ENCODE measurements at regions not wholly inside any gene's neighbourhood (a gene's known extent, or its start where the extent isn't known, plus 50 kb on each side); places are given as distances from the start of the nearest gene placed in this dataset.

DNA sequence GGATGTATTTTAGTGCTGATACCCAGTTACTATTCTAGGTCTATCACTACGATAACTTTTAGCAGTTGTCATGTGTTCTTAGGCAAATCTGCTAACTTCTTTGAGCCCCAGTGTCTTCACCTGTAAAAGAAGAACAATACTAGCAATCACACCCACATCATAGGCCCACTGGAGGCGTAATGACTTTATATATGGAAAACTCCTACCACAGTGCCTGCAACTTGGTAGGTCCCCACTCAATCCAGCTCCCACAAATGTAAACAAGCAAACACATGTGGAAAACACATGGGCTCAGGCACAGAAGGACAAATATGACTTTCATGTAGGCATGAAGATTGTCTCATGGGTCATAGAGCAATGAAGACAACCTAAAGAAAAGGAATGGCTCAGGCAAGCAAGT lies 115.8 kb downstream of the TBX19 start:
- TF ChIP-seq, protein P1, sequence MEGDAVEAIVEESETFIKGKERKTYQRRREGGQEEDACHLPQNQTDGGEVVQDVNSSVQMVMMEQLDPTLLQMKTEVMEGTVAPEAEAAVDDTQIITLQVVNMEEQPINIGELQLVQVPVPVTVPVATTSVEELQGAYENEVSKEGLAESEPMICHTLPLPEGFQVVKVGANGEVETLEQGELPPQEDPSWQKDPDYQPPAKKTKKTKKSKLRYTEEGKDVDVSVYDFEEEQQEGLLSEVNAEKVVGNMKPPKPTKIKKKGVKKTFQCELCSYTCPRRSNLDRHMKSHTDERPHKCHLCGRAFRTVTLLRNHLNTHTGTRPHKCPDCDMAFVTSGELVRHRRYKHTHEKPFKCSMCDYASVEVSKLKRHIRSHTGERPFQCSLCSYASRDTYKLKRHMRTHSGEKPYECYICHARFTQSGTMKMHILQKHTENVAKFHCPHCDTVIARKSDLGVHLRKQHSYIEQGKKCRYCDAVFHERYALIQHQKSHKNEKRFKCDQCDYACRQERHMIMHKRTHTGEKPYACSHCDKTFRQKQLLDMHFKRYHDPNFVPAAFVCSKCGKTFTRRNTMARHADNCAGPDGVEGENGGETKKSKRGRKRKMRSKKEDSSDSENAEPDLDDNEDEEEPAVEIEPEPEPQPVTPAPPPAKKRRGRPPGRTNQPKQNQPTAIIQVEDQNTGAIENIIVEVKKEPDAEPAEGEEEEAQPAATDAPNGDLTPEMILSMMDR (IDR thresholded peaks at IDR 0.05; ENCODE audit: low read depth, low read length) = no peak
- no peak for TF ChIP-seq EZH2phosphoT487 (IDR thresholded peaks at IDR 0.05; ENCODE audit: low read depth)
